ENCODE measurements at regions not wholly inside any gene's neighbourhood (a gene's known extent, or its start where the extent isn't known, plus 50 kb on each side); places are given as distances from the start of the nearest gene placed in this dataset.

DNA sequence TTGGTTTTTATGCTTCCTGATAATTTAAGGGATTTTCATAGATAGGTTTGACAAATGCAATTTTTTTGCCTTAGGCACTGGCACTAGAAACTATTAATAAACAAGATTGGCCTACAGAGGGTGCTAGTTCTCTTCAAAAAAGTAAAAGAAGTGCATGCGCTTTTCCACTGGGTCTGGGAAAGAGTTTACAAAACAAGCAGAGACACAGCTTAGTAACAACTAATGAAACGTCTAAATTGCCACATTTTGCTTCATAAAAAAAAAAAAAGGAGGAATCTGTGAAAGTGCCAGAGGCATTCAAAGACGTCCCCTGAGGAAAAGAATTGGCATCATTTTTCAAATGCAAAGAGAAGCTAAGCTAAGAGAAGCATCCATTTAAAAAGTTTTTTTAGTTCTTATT, 58.3 kb upstream of the EEA1 start:
- Histone ChIP-seq H3K4me3 (ENCODE audit: low read depth, low read length) (no peak overlapping the region), H3K27ac (ENCODE audit: low read depth, low read length) (no peak overlapping the region), H3K79me2 (ENCODE audit: control insufficient read depth, insufficient read depth, low read length, unreplicated experiment) (no peaks in the 10 kb centered on the region), H3K4me1 (ENCODE audit: control insufficient read depth, insufficient read depth, low read length, unreplicated experiment) (peaks cover 5% of the 10 kb centered on the region), H2AFZ (ENCODE audit: low read length, unreplicated experiment) (peak overlapping the region; percentile 69), H3K27me3 (ENCODE audit: insufficient read depth, low read length) (no peaks in the 10 kb centered on the region), H3K36me3 (ENCODE audit: insufficient read depth, low read length) (no peaks in the 10 kb centered on the region)

DNA sequence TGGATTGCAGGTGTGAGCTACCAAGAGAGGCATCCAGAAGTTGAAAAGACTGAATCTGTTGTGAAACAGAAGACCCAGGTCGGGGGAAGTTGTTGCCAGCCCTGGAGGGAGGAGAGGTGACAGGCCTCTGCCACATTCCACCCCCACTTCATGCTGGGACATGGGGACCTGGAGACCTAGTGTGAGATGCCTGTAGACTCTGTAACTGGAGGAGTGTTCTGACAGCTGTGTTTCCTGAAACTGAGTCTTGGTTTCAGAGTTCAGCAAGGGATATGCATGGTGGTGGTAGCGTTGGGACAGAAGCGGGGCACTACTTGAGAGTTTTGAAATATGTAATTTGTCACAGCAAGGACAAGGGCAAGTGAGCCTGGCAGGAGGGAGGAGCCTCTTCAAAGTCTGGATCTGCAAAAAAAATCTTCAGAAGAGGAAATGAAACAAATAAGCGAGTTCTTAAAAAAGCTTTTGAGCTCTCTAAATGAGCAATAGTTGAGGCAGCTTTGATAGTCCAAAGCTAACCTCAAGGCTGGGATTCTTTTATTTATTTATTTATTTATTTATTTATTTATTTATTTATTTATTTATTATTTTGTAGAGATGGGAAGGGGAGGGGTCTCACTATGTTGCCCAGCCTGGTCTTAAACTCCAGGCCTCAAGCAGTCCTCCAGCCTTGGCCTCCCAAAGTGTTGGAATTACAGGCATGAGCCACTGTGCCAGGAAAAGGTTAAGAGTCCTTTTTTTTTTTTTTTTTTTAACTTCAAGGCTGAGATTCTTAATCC, 58.9 kb upstream of the EEA1 start:
- Histone ChIP-seq H3K4me3 (ENCODE audit: low read depth, low read length) (no peak overlapping the region), H3K27me3 (ENCODE audit: insufficient read depth, low read length) (no peaks in the 10 kb centered on the region), H3K79me2 (ENCODE audit: control insufficient read depth, insufficient read depth, low read length, unreplicated experiment) (no peaks in the 10 kb centered on the region), H3K4me1 (ENCODE audit: control insufficient read depth, insufficient read depth, low read length, unreplicated experiment) (peaks cover 5% of the 10 kb centered on the region), H2AFZ (ENCODE audit: low read length, unreplicated experiment) (peak overlapping the region; percentile 69), H3K36me3 (ENCODE audit: insufficient read depth, low read length) (no peaks in the 10 kb centered on the region), H3K27ac (ENCODE audit: low read depth, low read length) (no peak overlapping the region)

DNA sequence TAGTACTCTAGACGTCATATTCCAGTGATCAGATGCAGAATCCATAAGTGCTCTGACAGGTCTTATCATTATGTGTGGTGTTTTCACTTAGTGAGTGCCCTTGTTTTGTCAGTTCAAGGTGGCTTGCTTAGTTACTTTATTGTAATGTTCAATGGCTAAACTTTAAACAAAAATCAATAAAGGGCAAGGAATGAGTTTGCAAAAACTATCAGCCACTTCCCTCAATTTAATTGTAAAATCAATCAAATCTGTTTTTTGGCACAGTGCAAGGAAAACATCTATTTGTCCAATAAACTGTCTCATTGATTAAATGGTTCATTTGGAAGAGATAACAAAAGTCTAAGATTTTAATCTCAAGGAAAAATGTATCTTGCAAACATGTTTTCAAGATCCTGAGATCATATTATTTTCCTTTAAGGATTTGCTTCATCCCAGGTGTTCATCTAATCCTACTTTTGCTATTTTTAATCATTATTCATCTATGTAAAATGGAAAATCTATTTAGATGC, 59.6 kb upstream of the EEA1 start:
- peaks cover 5% of the 10 kb centered on the region for H3K4me1 ChIP-seq (ENCODE audit: control insufficient read depth, insufficient read depth, low read length, unreplicated experiment)
- no peak overlapping the region for H2AFZ ChIP-seq (ENCODE audit: low read length, unreplicated experiment)
- H3K36me3 ChIP-seq (ENCODE audit: insufficient read depth, low read length) = no peaks in the 10 kb centered on the region
- H3K79me2 ChIP-seq (ENCODE audit: control insufficient read depth, insufficient read depth, low read length, unreplicated experiment) = no peaks in the 10 kb centered on the region
- H3K27ac ChIP-seq (ENCODE audit: low read depth, low read length) = no peak overlapping the region
- no peaks in the 10 kb centered on the region for H3K27me3 ChIP-seq (ENCODE audit: insufficient read depth, low read length)
- H3K4me3 ChIP-seq (ENCODE audit: low read depth, low read length) = no peak overlapping the region

DNA sequence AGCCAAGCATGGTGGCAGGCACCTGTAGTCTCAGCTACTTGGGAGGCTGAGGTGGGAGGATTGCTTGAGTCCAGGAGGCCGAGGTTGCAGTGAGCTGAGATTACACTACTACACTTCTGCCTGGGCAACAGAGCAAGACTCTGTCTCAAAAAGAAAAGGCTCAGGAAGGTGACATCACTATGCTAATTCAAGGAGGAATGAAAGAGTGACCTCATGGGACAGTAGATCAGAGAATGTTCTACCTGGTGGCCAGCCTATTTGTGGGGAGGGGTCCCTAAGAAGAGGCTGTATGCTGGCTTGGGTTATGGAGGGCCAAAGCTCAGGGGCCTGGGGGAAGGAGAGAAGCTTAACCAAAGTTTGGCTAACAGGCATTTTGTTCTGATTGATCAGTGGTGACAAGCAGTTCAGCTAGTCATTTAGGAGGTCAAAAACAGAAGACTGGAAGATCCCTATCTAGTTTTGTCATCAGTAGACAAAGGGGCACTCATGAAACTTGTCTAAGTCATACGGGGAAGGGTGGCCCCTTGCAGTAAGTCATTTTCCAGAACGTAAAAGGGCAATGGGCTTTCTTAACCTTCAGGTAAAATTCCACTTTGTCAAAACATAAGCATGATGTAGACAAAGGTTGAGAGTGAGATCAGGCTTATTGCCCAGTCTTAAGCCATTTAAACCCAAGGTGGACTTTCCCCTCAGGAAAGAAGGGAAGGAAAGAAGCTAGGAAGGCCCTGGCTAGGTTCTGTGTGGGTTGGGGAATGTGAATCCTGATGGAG, 60.8 kb upstream of the EEA1 start:
- H3K27me3 ChIP-seq (ENCODE audit: insufficient read depth, low read length) = no peaks in the 10 kb centered on the region
- no peak overlapping the region for H2AFZ ChIP-seq (ENCODE audit: low read length, unreplicated experiment)
- H3K27ac ChIP-seq (ENCODE audit: low read depth, low read length) = no peak overlapping the region
- H3K4me1 ChIP-seq (ENCODE audit: control insufficient read depth, insufficient read depth, low read length, unreplicated experiment) = peaks cover 5% of the 10 kb centered on the region
- no peaks in the 10 kb centered on the region for H3K79me2 ChIP-seq (ENCODE audit: control insufficient read depth, insufficient read depth, low read length, unreplicated experiment)
- H3K4me3 ChIP-seq (ENCODE audit: low read depth, low read length) = no peak overlapping the region
- no peaks in the 10 kb centered on the region for H3K36me3 ChIP-seq (ENCODE audit: insufficient read depth, low read length)

DNA sequence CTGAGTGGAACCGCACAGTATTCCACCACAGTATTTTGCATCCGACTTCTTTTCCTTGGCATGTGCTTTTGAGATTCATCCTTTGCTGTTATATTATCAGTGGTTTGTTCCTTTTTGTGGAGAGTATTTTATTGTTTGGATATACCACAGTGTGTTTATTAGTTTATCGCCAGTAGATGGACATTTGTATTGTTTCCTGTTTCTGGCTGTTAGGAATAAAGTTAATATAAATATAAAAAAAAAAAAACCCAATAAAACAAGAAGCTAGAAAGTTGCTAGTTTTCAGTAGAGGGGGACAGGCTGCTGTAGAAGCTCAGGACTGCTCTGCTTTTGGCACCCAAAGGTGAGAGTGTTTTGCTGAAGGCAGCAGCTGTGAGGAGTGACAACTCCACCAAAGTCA, 62.0 kb upstream of the EEA1 start:
- Histone ChIP-seq H3K27ac (ENCODE audit: low read depth, low read length) (no peak overlapping the region), H3K36me3 (ENCODE audit: insufficient read depth, low read length) (no peaks in the 10 kb centered on the region), H3K79me2 (ENCODE audit: control insufficient read depth, insufficient read depth, low read length, unreplicated experiment) (no peaks in the 10 kb centered on the region), H3K4me1 (ENCODE audit: control insufficient read depth, insufficient read depth, low read length, unreplicated experiment) (peaks cover 5% of the 10 kb centered on the region), H2AFZ (ENCODE audit: low read length, unreplicated experiment) (no peak overlapping the region), H3K27me3 (ENCODE audit: insufficient read depth, low read length) (no peaks in the 10 kb centered on the region), H3K4me3 (ENCODE audit: low read depth, low read length) (no peak overlapping the region)

DNA sequence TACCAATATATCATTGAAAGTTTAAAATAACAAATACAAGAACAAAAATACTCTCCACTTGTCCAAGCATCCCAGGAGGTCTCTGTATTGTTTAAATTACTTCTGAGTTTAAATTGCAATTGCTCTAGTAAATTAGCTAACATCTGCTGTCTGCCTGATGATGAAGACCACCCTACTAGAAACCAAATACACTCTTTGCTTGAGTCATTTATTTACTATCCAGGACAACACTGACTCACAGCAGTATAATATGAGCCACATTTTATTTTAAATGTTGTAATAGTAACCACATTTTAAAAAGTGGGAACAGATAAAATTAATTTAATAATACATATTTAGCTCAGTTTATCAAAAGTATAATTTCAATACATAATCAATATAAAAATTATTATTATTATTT, 62.9 kb upstream of the EEA1 start:
- Histone ChIP-seq H3K36me3 (ENCODE audit: insufficient read depth, low read length) (no peaks in the 10 kb centered on the region), H3K4me3 (ENCODE audit: low read depth, low read length) (no peak overlapping the region), H3K4me1 (ENCODE audit: control insufficient read depth, insufficient read depth, low read length, unreplicated experiment) (peaks cover 5% of the 10 kb centered on the region), H3K79me2 (ENCODE audit: control insufficient read depth, insufficient read depth, low read length, unreplicated experiment) (no peaks in the 10 kb centered on the region), H3K27me3 (ENCODE audit: insufficient read depth, low read length) (no peaks in the 10 kb centered on the region), H3K27ac (ENCODE audit: low read depth, low read length) (no peak overlapping the region), H2AFZ (ENCODE audit: low read length, unreplicated experiment) (no peak overlapping the region)

DNA sequence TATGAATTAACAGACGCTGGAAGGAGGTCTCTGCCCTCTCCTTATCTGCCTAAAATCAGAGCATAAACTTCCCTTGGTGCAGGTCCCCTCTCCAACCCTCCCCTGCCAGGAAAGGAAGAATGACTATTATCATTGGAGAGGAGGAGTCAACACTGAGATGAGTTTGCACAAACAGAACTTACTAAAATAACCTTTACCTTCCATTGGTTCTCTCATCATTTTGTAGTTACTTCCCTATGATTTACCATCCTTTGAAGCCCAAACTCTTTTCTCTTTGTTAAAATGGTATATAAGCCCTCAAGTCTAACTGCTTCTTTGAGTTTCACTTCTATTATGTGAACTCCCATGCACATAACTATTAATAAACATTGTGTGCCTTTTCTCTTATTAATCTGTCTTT, 64.2 kb upstream of the EEA1 start:
- H2AFZ ChIP-seq (ENCODE audit: low read length, unreplicated experiment) = no peak overlapping the region

DNA sequence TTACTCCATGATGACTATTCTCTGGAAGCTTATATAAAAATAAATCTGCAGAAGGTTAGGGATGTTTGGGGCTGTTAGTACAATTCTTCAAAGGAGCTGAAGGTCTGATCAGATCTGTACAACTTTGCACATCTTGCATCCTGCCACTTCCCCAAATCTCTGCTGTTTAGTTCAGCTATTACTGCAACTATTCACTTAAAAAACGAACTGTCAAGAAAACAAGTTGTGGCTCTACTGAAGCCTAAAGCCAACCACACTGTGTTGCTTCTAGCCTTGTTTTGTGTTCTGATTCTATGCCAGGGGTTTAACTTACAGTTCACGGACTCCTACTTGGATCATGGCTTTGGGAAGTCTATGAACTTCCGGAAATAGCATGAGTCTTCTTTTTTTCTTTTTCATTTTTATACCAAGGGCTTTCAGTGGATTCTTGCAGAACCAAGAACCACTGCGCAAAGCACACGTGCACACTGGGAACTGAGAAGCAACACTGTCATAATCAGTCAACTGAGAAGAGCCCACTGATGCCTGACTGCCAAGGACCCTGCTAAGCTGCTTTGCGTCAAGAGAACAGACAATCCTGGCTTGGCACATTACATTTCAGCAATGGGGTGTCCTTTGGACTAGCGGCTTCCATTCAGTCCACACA, 66.3 kb upstream of the EEA1 start:
- no peaks in the 10 kb centered on the region for H3K27me3 ChIP-seq (ENCODE audit: insufficient read depth, low read length)
- no peaks in the 10 kb centered on the region for H3K79me2 ChIP-seq (ENCODE audit: control insufficient read depth, insufficient read depth, low read length, unreplicated experiment)
- no peaks in the 10 kb centered on the region for H3K4me1 ChIP-seq (ENCODE audit: control insufficient read depth, insufficient read depth, low read length, unreplicated experiment)
- H3K4me3 ChIP-seq (ENCODE audit: low read depth, low read length) = no peak overlapping the region
- H2AFZ ChIP-seq (ENCODE audit: low read length, unreplicated experiment) = no peak overlapping the region
- H3K27ac ChIP-seq (ENCODE audit: low read depth, low read length) = no peak overlapping the region
- no peaks in the 10 kb centered on the region for H3K36me3 ChIP-seq (ENCODE audit: insufficient read depth, low read length)

More for the DNA sequence above, 64.2 kb upstream of the EEA1 start:
- no peaks in the 10 kb centered on the region for H3K4me1 ChIP-seq (ENCODE audit: control insufficient read depth, insufficient read depth, low read length, unreplicated experiment)
- H3K27me3 ChIP-seq (ENCODE audit: insufficient read depth, low read length) = no peaks in the 10 kb centered on the region
- no peaks in the 10 kb centered on the region for H3K79me2 ChIP-seq (ENCODE audit: control insufficient read depth, insufficient read depth, low read length, unreplicated experiment)
- no peak overlapping the region for H3K27ac ChIP-seq (ENCODE audit: low read depth, low read length)
- no peaks in the 10 kb centered on the region for H3K36me3 ChIP-seq (ENCODE audit: insufficient read depth, low read length)
- H3K4me3 ChIP-seq (ENCODE audit: low read depth, low read length) = no peak overlapping the region

DNA sequence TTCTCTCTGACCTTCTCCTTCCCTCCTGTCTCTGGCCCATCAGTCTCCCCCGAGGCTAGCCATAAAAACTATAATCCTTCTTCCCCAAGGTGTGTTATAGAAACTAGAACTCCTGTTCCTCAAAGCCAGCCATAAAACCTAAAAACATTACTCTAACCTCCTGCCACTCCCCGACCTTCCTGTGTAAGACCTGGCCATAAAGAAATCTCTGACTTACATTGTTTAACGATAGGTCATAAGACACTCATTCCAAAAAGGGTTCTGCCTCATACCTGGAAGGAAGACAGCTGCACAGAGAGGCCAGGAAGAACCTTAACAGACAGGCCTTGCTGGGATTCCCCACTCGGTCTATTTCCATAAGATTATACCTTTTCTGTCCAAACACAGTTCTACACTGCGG, 70.9 kb upstream of the EEA1 start:
- Histone ChIP-seq H3K4me1 (ENCODE audit: control insufficient read depth, insufficient read depth, low read length, unreplicated experiment) (peaks cover 9% of the 10 kb centered on the region), H3K27ac (ENCODE audit: low read depth, low read length) (no peak overlapping the region), H2AFZ (ENCODE audit: low read length, unreplicated experiment) (no peak overlapping the region), H3K4me3 (ENCODE audit: low read depth, low read length) (no peak overlapping the region), H3K27me3 (ENCODE audit: insufficient read depth, low read length) (no peaks in the 10 kb centered on the region), H3K79me2 (ENCODE audit: control insufficient read depth, insufficient read depth, low read length, unreplicated experiment) (no peaks in the 10 kb centered on the region), H3K36me3 (ENCODE audit: insufficient read depth, low read length) (no peaks in the 10 kb centered on the region)

DNA sequence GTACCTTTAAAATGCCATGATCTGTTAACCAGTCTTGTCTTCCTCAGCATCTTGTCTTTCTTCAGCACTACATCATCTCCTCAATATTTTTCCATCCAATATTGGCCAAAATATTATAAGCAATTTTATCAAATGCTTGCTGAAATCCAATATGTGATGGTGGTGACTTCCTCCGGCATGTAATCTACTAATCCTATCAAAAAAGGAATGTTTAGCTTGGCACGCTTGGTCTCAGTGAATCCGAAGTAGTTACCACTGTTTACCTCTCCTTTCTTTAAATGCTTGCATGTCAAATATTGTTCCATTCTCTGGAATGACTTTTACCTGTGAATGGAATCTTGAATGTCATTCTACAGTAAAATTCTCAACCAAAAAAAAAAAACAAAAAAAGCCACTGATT, 72.3 kb upstream of the EEA1 start:
- Histone ChIP-seq H3K27me3 (ENCODE audit: insufficient read depth, low read length) (no peaks in the 10 kb centered on the region), H3K4me1 (ENCODE audit: control insufficient read depth, insufficient read depth, low read length, unreplicated experiment) (peaks cover 9% of the 10 kb centered on the region), H3K36me3 (ENCODE audit: insufficient read depth, low read length) (no peaks in the 10 kb centered on the region), H3K4me3 (ENCODE audit: low read depth, low read length) (no peak overlapping the region), H3K79me2 (ENCODE audit: control insufficient read depth, insufficient read depth, low read length, unreplicated experiment) (no peaks in the 10 kb centered on the region), H3K27ac (ENCODE audit: low read depth, low read length) (no peak overlapping the region), H2AFZ (ENCODE audit: low read length, unreplicated experiment) (no peak overlapping the region)
